Activated T-helper 2 cell treated with anti-CD3 and anti-CD28 coated beads, Interferon-gamma antibody, Interleukin-2, Interleukin-4, amounts not matched to agents 10 μg/mL and 5 μg/mL and 100 μg/mL, durations not matched to agents 14 hours and 24 hours and 36 hours (primary cell): ENCODE measurements at regions not wholly inside any gene's neighbourhood (a gene's known extent, or its start where the extent isn't known, plus 50 kb on each side); places are given as distances from the start of the nearest gene placed in this dataset.
"Not testable (repeated sequence)": the region's sequence is repeated elsewhere in the genome, so short reads cannot be mapped to it uniquely, and the experiment has no call there.

ENCODE experiments used
- DNase-seq: peaks from one replicate; pipeline ENCODE4 v3.0.0; 2021; ENCODE audit warnings: low spot score
- H3K27ac Mint-ChIP-seq: one replicate; pipeline ENCODE4 v1.8.0; 2021; ENCODE audit warnings: mixed read lengths
- H3K27me3 Mint-ChIP-seq: one replicate; pipeline ENCODE4 v1.8.0; 2021; ENCODE audit warnings: low read depth, mixed read lengths
- H3K36me3 Mint-ChIP-seq: one replicate; pipeline ENCODE4 v1.8.0; 2021; ENCODE audit warnings: low read depth, mixed read lengths
- H3K4me1 Mint-ChIP-seq: one replicate; pipeline ENCODE4 v1.8.0; 2021; ENCODE audit warnings: low read depth, mixed read lengths
- H3K4me3 Mint-ChIP-seq: one replicate; pipeline ENCODE4 v1.8.0; 2021; ENCODE audit warnings: low read depth, mild to moderate bottlenecking, moderate library complexity, mixed read lengths
- H3K9me3 Mint-ChIP-seq: one replicate; pipeline ENCODE4 v1.8.0; 2021; ENCODE audit warnings: mixed read lengths
- intact Hi-C: fragments of 100-400 bp; cut with micrococcal nuclease; formaldehyde crosslinking; loops from one replicate; pipeline ENCODE4 v1.15.1; 2023

- DNase-seq, H3K27ac Mint-ChIP-seq, H3K4me1 Mint-ChIP-seq, H3K4me3 Mint-ChIP-seq, H3K36me3 Mint-ChIP-seq, intact Hi-C loops, H3K27me3 Mint-ChIP-seq: not testable (repeated sequence)
- H3K9me3 Mint-ChIP-seq, result peaks cover 21% of the 10 kb centered on the region
These were observed 375.4 kb downstream of the HTR1B start for GRCh38 chr6:77087794-77088318.

- Mint-ChIP-seq H3K4me1 (no peaks in the 10 kb centered on the region), H3K9me3 (peaks cover 30% of the 10 kb centered on the region), H3K27ac (no peak overlapping the region), H3K27me3 (no peaks in the 10 kb centered on the region), H3K4me3 (no peak overlapping the region), H3K36me3 (no peaks in the 10 kb centered on the region)
- no peak for DNase-seq
- intact Hi-C loops, result no loop called here
These were observed 389.1 kb downstream of the HTR1B start for GRCh38 chr6:77074037-77074713.

- Mint-ChIP-seq H3K9me3 (peaks cover 25% of the 10 kb centered on the region), H3K27me3 (no peaks in the 10 kb centered on the region), H3K36me3 (no peaks in the 10 kb centered on the region), H3K27ac (no peak overlapping the region), H3K4me1 (no peaks in the 10 kb centered on the region), H3K4me3 (no peak overlapping the region)
- DNase-seq, result no peak
- intact Hi-C loops, result no loop called here
These were observed 389.9 kb downstream of the HTR1B start for GRCh38 chr6:77073410-77073760.

GRCh38 chr6:77072694-77073409 is 390.4 kb downstream of the HTR1B start:
- Mint-ChIP-seq H3K4me1 (no peaks in the 10 kb centered on the region), H3K36me3 (no peaks in the 10 kb centered on the region), H3K27me3 (no peaks in the 10 kb centered on the region), H3K4me3 (no peak overlapping the region), H3K9me3 (peaks cover 26% of the 10 kb centered on the region), H3K27ac (no peak overlapping the region)
- no peak for DNase-seq
- intact Hi-C loops, result no loop called here

- no peaks in the 10 kb centered on the region for H3K27me3 Mint-ChIP-seq
These were observed 399.8 kb downstream of the HTR1B start for GRCh38 chr6:77063494-77063893.

GRCh38 chr6:77055711-77056110 is 407.6 kb downstream of the HTR1B start:
- no peaks in the 10 kb centered on the region for H3K27me3 Mint-ChIP-seq
- no peaks in the 10 kb centered on the region for H3K4me1 Mint-ChIP-seq
- no peaks in the 10 kb centered on the region for H3K36me3 Mint-ChIP-seq
- no peak overlapping the region for H3K4me3 Mint-ChIP-seq
- no peak overlapping the region for H3K27ac Mint-ChIP-seq
- H3K9me3 Mint-ChIP-seq, result peaks cover 36% of the 10 kb centered on the region
- DNase-seq, result no peak
- intact Hi-C loops, result no loop called here

More at GRCh38 chr6:77063494-77063893, 399.8 kb downstream of the HTR1B start:
- no peak for DNase-seq
- intact Hi-C loops, result no loop called here
- Mint-ChIP-seq H3K9me3 (peaks cover 37% of the 10 kb centered on the region), H3K27ac (no peak overlapping the region), H3K4me3 (no peak overlapping the region), H3K36me3 (no peaks in the 10 kb centered on the region), H3K4me1 (no peaks in the 10 kb centered on the region)

- Mint-ChIP-seq H3K4me3 (no peak overlapping the region), H3K4me1 (no peaks in the 10 kb centered on the region), H3K36me3 (no peaks in the 10 kb centered on the region), H3K9me3 (peaks cover 21% of the 10 kb centered on the region), H3K27me3 (no peaks in the 10 kb centered on the region), H3K27ac (no peak overlapping the region)
- DNase-seq, result no peak
- intact Hi-C loops, result no loop called here
These were observed 422.6 kb downstream of the HTR1B start for GRCh38 chr6:77040568-77041195.

GRCh38 chr6:77038807-77039206 is 424.5 kb downstream of the HTR1B start:
- no peaks in the 10 kb centered on the region for H3K36me3 Mint-ChIP-seq
- peaks cover 30% of the 10 kb centered on the region for H3K9me3 Mint-ChIP-seq
- no peaks in the 10 kb centered on the region for H3K27me3 Mint-ChIP-seq
- H3K27ac Mint-ChIP-seq, result no peak overlapping the region
- DNase-seq, result no peak
- intact Hi-C loops, result no loop called here
- H3K4me3 Mint-ChIP-seq, result no peak overlapping the region
- H3K4me1 Mint-ChIP-seq, result no peaks in the 10 kb centered on the region

GRCh38 chr6:77037439-77037838 is 425.9 kb downstream of the HTR1B start:
- Mint-ChIP-seq H3K36me3 (no peaks in the 10 kb centered on the region), H3K9me3 (peaks cover 36% of the 10 kb centered on the region), H3K27me3 (no peaks in the 10 kb centered on the region), H3K4me3 (no peak overlapping the region), H3K27ac (no peak overlapping the region), H3K4me1 (no peaks in the 10 kb centered on the region)
- intact Hi-C loops, result no loop called here
- no peak for DNase-seq

- intact Hi-C loops, result no loop called here
- Mint-ChIP-seq H3K27ac (no peak overlapping the region), H3K4me3 (no peak overlapping the region), H3K27me3 (no peaks in the 10 kb centered on the region), H3K9me3 (peaks cover 36% of the 10 kb centered on the region), H3K36me3 (no peaks in the 10 kb centered on the region), H3K4me1 (no peaks in the 10 kb centered on the region)
- no peak for DNase-seq
These were observed 426.9 kb downstream of the HTR1B start for GRCh38 chr6:77036400-77036799.

- no peaks in the 10 kb centered on the region for H3K4me1 Mint-ChIP-seq
- no peak overlapping the region for H3K4me3 Mint-ChIP-seq
- H3K36me3 Mint-ChIP-seq, result no peaks in the 10 kb centered on the region
- intact Hi-C loops, result no loop called here
- no peak overlapping the region for H3K27ac Mint-ChIP-seq
- DNase-seq, result no peak
- H3K9me3 Mint-ChIP-seq, result peaks cover 45% of the 10 kb centered on the region
- H3K27me3 Mint-ChIP-seq, result no peaks in the 10 kb centered on the region
These were observed 429.1 kb downstream of the HTR1B start for GRCh38 chr6:77034161-77034560.

GRCh38 chr6:77030929-77031674 is 432.2 kb downstream of the HTR1B start:
- Mint-ChIP-seq H3K27ac (no peak overlapping the region), H3K27me3 (no peaks in the 10 kb centered on the region), H3K9me3 (peaks cover 39% of the 10 kb centered on the region), H3K4me3 (no peak overlapping the region), H3K36me3 (no peaks in the 10 kb centered on the region), H3K4me1 (no peaks in the 10 kb centered on the region)
- intact Hi-C loops, result no loop called here
- DNase-seq, result no peak
